Endothelial cell of umbilical vein (primary cell): ENCODE measurements at regions not wholly inside any gene's neighbourhood (a gene's known extent, or its start where the extent isn't known, plus 50 kb on each side); places are given as distances from the start of the nearest gene placed in this dataset.
"Not testable (repeated sequence)": the region's sequence is repeated elsewhere in the genome, so short reads cannot be mapped to it uniquely, and the experiment has no call there.

Experiments
- BruUV-seq: library from RNA; stranded (reverse); fragments of 400-500 nt; replicated peaks from 2 replicates; lab custom pipeline; 2021; lab: Mats Ljungman, UMichigan
- CTCF ChIA-PET: fragments of 300-600, 350-600 bp; sonication (Branson Sonifier 250); formaldehyde crosslinking; loops from one replicate; lab custom pipeline; 2021; ENCODE audit warnings: antibody characterized with exemption, inconsistent platforms; lab: Charles Lee
- POLR2A ChIA-PET: fragments of 300-600, 350-600 bp; sonication (Branson Sonifier 250); formaldehyde crosslinking; loops from one replicate; lab custom pipeline; 2021; ENCODE audit warnings: antibody characterized with exemption, inconsistent platforms; lab: Charles Lee
- DNase-seq: peaks from one replicate; pipeline ENCODE4 v3.0.0-alpha.2; 2011; ENCODE audit warnings: low read depth, low spot score
- FAIRE-seq: peaks from 2 replicates; lab custom pipeline; 2011; peaks lifted over from hg19 to GRCh38; lab: Jason Lieb, UNC
- H2AFZ ChIP-seq: 2 replicates; pipeline ENCODE4 v1.6.0; 2012; ENCODE audit warnings: low read depth, low read length, control low read depth, inconsistent platforms
- H3K27ac ChIP-seq: 2 replicates; pipeline ENCODE4 v1.5.1; 2011; ENCODE audit warnings: low read depth, mild to moderate bottlenecking, control low read depth, low read length, moderate library complexity; ENCODE audit not compliant: insufficient read depth
- H3K27me3 ChIP-seq, 2 experiments: 2 replicates each; pipeline versions ENCODE4 v1.6.0 to v1.6.1; 2011; ENCODE audit warnings: low read length in 2 of 2, mixed read lengths in 1 of 2; ENCODE audit not compliant: control insufficient read depth in 2 of 2, insufficient read depth in 2 of 2
- H3K36me3 ChIP-seq, 2 experiments: 2 replicates in 1 of 2; 3 replicates in 1 of 2; pipeline ENCODE4 v1.5.1; 2011; ENCODE audit warnings: low read length in 2 of 2, mild to moderate bottlenecking in 1 of 2, moderate library complexity in 1 of 2; ENCODE audit not compliant: control insufficient read depth in 2 of 2, insufficient read depth in 2 of 2; ENCODE audit errors: extremely low read depth in 1 of 2
- H3K4me1 ChIP-seq: 3 replicates; pipeline ENCODE4 v1.5.1; 2011; ENCODE audit warnings: mild to moderate bottlenecking, low read length; ENCODE audit not compliant: control insufficient read depth, insufficient read depth; ENCODE audit errors: extremely low read depth
- H3K4me2 ChIP-seq: 2 replicates; pipeline ENCODE4 v1.6.1; 2011; ENCODE audit warnings: low read length, control low read depth, mixed read lengths; ENCODE audit not compliant: insufficient read depth
- H3K4me3 ChIP-seq, 3 experiments: fragments of 200-600 bp in 1 of 3; sonication (generic), shearing (Covaris generic) in 1 of 3; replicated peaks in 1 of 3; 2 replicates each; pipeline ENCODE4 v1.5.1; 2011 to 2016; ENCODE audit warnings: control low read depth in 3 of 3, low read length in 3 of 3, mild to moderate bottlenecking in 2 of 3, inconsistent platforms in 1 of 3, low read depth in 1 of 3, moderate library complexity in 1 of 3; ENCODE audit not compliant: insufficient read depth in 1 of 3
- H3K79me2 ChIP-seq: 2 replicates; pipeline ENCODE4 v1.6.0; 2012; ENCODE audit warnings: low read length, inconsistent platforms; ENCODE audit not compliant: control insufficient read depth, insufficient read depth
- H3K9ac ChIP-seq: replicated peaks from 2 replicates; pipeline ENCODE3; 2011; ENCODE audit warnings: low read length, control low read depth; ENCODE audit not compliant: insufficient read depth; ENCODE audit errors: extremely low read depth
- H3K9me1 ChIP-seq: replicated peaks from 3 replicates; pipeline ENCODE4 v1.6.0; 2011; ENCODE audit warnings: mild to moderate bottlenecking, low read length; ENCODE audit not compliant: control insufficient read depth, insufficient read depth; ENCODE audit errors: extremely low read depth
- H3K9me3 ChIP-seq: replicated peaks from 2 replicates; pipeline ENCODE4 v1.5.1; 2012; ENCODE audit warnings: low read length, inconsistent platforms; ENCODE audit not compliant: control insufficient read depth, insufficient read depth
- H4K20me1 ChIP-seq: replicated peaks from 2 replicates; pipeline ENCODE3; 2011; ENCODE audit warnings: mild to moderate bottlenecking, low read length; ENCODE audit not compliant: control insufficient read depth, insufficient read depth; ENCODE audit errors: extremely low read depth
- FOS ChIP-seq: IDR thresholded peaks from 2 replicates; pipeline ENCODE4 v1.6.1; 2011; ENCODE audit warnings: mild to moderate bottlenecking, low read length, moderate library complexity, borderline replicate concordance; ENCODE audit not compliant: insufficient read depth
- JUN ChIP-seq: IDR thresholded peaks from 2 replicates; pipeline ENCODE4 v1.6.1; 2011; ENCODE audit warnings: borderline replicate concordance, low read depth; ENCODE audit not compliant: insufficient read length, insufficient read depth
- dilution Hi-C: fragments of 300-500 bp; cut with MboI; formaldehyde crosslinking; loops from one replicate; pipeline ENCODE4 v1.15.0; 2019; ENCODE audit warnings: low sequenced_read_pairs; ENCODE audit not compliant: extremely low pct_ligation_motif_present
- intact Hi-C: fragments of 100-400 bp; cut with micrococcal nuclease; formaldehyde crosslinking; loops from one replicate; pipeline ENCODE4 v1.10.0; 2022
- TF ChIP-seq, protein P1 (sequence below), 2 donors: IDR thresholded peaks; 1 replicate in 1 of 2; 2 replicates in 1 of 2; pipeline ENCODE4 v1.5.1; 2011; ENCODE audit warnings: low read length in 2 of 2, mild to moderate bottlenecking in 2 of 2, moderate library complexity in 2 of 2, control low read depth in 1 of 2, inconsistent platforms in 1 of 2, low read depth in 1 of 2; ENCODE audit not compliant: insufficient read depth in 1 of 2; ENCODE audit errors: extremely low read depth in 1 of 2

DNA sequence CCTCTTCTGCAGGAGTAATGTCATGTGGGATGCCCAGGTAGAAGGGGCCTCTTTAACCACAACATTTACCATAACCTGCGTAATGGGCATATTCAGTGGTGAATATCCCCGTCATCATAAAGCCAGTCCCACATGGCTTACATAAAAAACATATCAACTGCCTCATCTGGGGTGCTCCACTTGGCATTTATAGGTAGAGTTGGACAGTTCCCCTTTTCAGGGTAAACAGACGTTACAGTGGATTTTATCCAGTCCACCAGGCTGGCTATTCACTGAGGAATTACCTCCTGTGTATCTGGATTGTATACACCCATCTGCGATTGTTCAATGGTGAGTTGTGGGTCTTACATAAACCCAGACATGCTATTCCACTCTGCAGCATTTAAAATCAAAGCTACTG lies 70.7 kb upstream of the ANKRD17 start:
- Histone ChIP-seq H3K9me1 (no peaks in the 10 kb centered on the region), H4K20me1 (no peaks in the 10 kb centered on the region), H3K79me2 (no peaks in the 10 kb centered on the region), H3K4me1 (no peaks in the 10 kb centered on the region), H2AFZ (no peak overlapping the region), H3K9me3 (no peaks in the 10 kb centered on the region), H3K36me3 (no peaks in the 10 kb centered on the region), H3K4me2 (no peak overlapping the region), H3K9ac (no peak overlapping the region), H3K27ac (no peak overlapping the region), H3K4me3 (no peak overlapping the region), H3K27me3 (no peaks in the 10 kb centered on the region)
- dilution Hi-C loops (no loop called here), intact Hi-C loops (no loop called here)
- ChIA-PET CTCF (no interaction called here), POLR2A (no interaction called here)
- TF ChIP-seq FOS: no peak
- TF ChIP-seq, protein P1, sequence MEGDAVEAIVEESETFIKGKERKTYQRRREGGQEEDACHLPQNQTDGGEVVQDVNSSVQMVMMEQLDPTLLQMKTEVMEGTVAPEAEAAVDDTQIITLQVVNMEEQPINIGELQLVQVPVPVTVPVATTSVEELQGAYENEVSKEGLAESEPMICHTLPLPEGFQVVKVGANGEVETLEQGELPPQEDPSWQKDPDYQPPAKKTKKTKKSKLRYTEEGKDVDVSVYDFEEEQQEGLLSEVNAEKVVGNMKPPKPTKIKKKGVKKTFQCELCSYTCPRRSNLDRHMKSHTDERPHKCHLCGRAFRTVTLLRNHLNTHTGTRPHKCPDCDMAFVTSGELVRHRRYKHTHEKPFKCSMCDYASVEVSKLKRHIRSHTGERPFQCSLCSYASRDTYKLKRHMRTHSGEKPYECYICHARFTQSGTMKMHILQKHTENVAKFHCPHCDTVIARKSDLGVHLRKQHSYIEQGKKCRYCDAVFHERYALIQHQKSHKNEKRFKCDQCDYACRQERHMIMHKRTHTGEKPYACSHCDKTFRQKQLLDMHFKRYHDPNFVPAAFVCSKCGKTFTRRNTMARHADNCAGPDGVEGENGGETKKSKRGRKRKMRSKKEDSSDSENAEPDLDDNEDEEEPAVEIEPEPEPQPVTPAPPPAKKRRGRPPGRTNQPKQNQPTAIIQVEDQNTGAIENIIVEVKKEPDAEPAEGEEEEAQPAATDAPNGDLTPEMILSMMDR (IDR thresholded peaks at IDR 0.05; ENCODE audit: extremely low read depth in 1 of 2, insufficient read depth in 1 of 2, low read depth in 1 of 2, low read length in 2 of 2): no peak
- TF ChIP-seq JUN: no peak
- DNase-seq (no peak), FAIRE-seq (no peak)
- BruUV-seq: no TSS peak

- H3K4me1 ChIP-seq, BruUV-seq: not testable (repeated sequence)
Measured at GRCh38 chr4:73325776-73326175, 67.2 kb upstream of the ANKRD17 start.

More at GRCh38 chr4:73325776-73326175, 67.2 kb upstream of the ANKRD17 start:
- FAIRE-seq, H3K4me3 ChIP-seq, CTCF ChIA-PET, H3K36me3 ChIP-seq, H3K79me2 ChIP-seq, intact Hi-C loops, H2AFZ ChIP-seq, DNase-seq, H3K9ac ChIP-seq, H3K9me3 ChIP-seq, POLR2A ChIA-PET, H4K20me1 ChIP-seq, H3K4me2 ChIP-seq, dilution Hi-C loops, H3K27me3 ChIP-seq, H3K9me1 ChIP-seq, H3K27ac ChIP-seq: not testable (repeated sequence)
